Left forelimb (tissue), 1 donor: ENCODE measurements at regions not wholly inside any gene's neighbourhood (a gene's known extent, or its start where the extent isn't known, plus 50 kb on each side); places are given as distances from the start of the nearest gene placed in this dataset.
"Not testable (repeated sequence)": the region's sequence is repeated elsewhere in the genome, so short reads cannot be mapped to it uniquely, and the experiment has no call there.

Source experiments
- DNase-seq: peaks from one replicate; pipeline ENCODE4 v3.0.0-alpha.2; 2018; ENCODE audit warnings: low spot score

DNA sequence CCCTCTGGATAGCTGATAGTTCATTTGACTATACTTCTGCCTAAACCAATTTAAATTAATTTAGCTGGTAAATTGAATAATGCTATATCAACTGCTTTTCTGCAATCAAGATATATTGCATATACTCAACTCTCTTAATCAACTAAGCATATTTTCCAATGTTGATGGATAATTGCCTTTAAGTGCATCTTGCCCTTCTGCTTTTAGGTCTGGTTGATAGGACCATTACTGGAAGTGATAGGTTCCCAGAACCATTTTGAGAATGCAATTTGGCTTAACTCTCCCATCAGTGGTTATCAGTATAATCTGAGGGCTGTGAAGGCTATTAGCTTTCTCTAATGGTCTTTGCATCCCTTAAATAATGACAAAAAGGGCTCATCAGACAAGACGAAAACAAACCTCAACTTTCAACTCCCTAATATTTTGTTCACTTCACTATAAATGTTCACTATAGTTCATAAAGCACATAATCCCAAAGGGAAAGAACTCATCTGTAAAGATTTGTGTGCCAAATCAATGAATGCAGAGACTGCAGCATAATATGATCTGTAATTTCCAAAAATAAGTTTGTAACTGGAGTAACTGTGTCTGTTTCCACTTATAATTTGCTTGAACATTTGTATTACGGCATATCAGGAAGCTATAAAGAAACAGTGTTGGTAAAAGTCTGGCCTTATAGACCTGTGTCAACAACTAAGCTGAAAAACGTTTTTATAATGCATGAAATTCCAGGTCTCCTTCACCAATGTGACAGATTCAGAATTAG lies 273.6 kb downstream of the FBXO8 start:
- DNase-seq = no peak

GRCh38 chr4:174005422-174005821 lies 278.0 kb downstream of the FBXO8 start:
- no peak for DNase-seq

- DNase-seq = no peak
Observed at GRCh38 chr4:173998471-173999144, 284.9 kb downstream of the FBXO8 start.

DNA sequence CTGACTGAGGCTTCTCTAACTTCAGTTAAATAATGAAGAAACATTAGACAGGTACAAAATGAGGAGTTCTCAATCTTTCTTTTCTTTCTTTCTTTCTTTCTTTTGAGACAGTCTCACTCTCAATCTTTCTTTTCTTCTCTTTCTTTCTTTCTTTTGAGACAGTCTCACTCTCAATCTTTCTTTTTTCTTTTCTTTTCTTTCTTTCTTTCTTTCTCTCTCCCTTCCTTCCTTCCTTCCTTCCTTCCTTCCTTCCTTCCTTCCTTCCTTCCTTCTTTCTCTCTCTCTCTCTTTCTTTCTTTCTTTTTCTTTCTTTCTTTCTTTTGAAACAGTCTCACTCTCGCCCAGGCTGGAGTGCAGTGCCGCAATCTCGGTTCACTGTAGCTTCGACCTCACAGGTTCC lies 287.7 kb downstream of the FBXO8 start:
- not testable (repeated sequence) for DNase-seq

- DNase-seq = no peak
Observed at GRCh38 chr4:173991814-173992213, 291.7 kb downstream of the FBXO8 start.

DNA sequence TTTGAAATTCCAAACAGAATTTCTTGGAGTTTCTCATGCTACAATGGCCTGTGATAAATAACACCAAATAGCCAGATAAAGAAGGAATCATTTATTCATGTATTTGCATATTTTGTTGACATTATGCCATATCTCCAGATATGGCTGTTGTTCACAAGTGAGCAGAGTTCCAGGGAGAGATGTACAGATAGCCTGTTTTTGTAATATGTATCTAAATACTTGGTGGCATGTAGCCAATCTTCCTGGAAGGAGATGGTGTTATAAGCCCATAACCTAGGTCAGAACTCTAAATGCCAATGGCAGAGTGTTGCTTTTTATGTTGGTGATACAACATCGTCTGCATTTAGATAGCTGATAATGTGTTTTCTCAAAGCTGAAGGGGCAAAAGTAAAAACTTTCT lies 292.2 kb downstream of the FBXO8 start:
- no peak for DNase-seq

GRCh38 chr4:173990869-173991210 lies 292.6 kb downstream of the FBXO8 start:
- DNase-seq = no peak

- no peak for DNase-seq
Observed at GRCh38 chr4:173990126-173990868, 293.2 kb downstream of the FBXO8 start.

DNA sequence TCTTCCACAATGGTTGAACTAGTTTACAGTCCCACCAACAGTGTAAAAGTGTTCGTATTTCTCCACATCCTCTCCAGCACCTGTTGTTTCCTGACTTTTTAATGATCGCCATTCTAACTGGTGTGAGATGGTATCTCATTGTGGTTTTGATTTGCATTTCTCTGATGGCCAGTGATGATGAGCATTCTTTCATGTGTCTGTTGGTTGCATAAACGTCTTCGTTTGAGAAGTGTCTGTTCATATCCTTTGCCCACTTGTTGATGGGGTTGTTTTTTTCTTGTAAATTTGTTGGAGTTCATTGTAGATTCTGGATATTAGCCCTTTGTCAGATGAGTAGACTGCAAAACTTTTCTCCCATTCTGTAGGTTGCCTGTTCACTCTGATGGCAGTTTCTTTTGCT lies 319.9 kb downstream of the FBXO8 start:
- DNase-seq = not testable (repeated sequence)

GRCh38 chr4:173960398-173960797 lies 323.1 kb downstream of the FBXO8 start:
- DNase-seq = no peak

- DNase-seq = no peak
Observed at GRCh38 chr4:173958445-173958844, 325.0 kb downstream of the FBXO8 start.

DNA sequence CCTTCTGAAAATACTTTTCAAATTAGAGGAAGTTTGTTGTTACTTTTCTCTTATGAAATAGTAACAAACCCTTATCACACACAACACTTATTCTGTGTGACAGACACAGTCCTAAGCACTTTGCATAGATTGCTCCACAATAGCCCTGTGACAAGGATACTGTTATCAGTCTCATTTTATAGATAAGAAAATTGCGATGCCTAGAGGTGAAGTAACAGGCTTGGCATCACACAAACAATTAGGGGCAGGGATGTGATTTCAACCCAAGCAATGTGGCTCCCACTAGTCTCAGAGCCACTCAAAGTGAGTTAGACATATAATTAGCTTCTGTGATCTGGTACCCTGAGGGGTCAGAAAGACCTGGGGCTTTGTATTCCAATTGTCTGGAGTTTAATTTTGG lies 339.9 kb downstream of the FBXO8 start:
- no peak for DNase-seq

- DNase-seq = no peak
Observed at GRCh38 chr4:173940146-173940545, 343.3 kb downstream of the FBXO8 start.

DNA sequence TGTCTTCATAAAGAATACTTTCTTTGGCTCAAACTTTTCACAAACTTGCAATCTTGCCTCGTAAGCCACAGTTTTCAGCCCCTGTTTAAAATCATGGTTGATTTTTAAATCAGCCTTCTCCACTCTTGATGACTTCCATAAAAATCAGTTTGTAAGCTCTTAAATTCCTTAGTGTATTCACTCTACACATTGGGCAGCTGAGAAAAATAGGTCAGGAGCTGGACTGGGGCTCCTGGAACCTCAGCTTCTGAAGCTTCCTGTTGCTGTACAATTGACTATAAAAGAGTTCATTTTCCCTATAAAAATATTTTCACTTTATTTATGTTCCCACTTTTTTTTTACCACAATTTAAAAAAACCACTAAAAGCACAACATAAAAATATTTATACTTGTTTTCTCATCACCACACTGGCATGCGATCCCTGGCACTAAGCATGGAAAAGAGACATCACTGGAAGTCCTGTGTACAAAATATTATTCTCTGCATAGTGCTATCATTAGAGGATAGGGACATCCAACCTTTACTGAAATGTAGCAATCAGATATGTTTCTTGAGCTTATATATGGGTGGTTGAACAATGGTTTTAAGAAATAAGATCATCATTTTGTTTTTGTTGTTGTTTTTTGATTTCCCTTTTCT lies 345.7 kb downstream of the FBXO8 start:
- no peak for DNase-seq

- DNase-seq = no peak
Observed at GRCh38 chr4:173936861-173937260, 346.6 kb downstream of the FBXO8 start.

DNA sequence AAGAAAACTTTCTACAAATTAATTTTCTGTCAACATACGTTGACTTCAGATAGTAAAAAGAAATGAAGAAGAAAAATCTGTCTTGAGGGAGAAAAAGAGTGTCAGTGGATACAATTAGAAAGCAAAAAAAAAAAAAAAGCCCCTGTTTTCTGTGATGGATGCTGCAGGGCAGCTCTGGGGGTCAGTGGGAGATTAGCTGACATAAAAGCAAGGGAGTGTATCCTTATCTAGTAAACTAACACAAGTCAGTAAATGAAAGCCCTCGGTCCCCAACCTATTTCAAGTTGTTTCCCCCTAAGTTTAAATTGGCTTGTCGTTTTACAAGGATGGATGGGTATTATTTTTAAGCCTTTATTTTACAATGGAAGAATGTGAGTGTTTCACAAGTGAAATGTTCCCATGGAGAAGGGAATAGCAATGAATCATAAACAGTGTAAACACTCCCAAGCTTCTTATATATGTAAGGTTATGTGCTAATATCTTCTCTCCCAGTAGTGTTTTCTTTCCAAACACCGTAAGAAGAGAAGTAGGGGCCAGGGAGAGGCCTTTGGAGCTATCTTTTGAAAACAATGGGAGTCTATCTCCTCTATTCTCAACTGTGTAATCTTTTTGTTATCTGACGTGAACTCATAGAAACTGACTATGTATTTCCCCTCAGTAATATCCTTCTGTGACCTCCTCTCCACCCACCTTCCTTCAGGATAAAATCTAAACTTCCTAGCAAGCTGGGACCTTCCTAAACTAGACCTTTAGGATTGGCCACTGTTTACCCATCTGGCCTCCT lies 347.7 kb downstream of the FBXO8 start:
- no peak for DNase-seq

DNA sequence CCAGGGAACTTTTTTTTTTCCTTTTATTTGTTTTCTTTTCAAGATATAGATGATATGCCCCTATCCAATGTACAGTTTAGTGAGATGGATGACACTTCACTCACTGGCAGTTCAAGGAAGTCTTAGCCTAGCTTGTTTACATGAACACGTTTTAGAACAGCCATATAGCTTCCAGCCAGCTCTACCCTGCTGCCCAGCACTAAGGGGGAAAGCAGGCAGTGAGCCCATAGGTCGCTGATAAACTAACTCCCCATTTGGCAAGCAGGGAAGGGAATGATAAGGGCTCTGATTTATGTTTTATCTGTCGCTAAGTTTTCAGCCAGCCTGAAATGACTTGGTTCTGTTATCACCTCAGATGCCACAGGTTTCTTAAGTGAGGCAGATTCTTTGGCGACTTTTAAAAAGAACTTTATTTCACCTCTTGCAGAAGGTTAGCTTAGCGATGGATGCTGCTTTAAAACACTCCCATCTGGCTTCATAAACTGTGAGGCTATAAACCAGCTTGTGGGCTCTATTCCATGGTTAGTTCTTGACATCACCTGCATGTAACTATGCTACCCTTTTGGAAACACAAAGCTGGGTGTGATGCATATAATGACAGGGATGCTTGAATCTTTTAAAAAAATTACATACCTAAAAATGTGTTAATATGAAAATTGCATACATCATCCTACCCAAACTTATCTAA lies 348.4 kb downstream of the FBXO8 start:
- DNase-seq = no peak

GRCh38 chr4:173934201-173934600 lies 349.3 kb downstream of the FBXO8 start:
- DNase-seq = no peak

- DNase-seq = no peak
Observed at GRCh38 chr4:173932701-173933100, 350.8 kb downstream of the FBXO8 start.

DNA sequence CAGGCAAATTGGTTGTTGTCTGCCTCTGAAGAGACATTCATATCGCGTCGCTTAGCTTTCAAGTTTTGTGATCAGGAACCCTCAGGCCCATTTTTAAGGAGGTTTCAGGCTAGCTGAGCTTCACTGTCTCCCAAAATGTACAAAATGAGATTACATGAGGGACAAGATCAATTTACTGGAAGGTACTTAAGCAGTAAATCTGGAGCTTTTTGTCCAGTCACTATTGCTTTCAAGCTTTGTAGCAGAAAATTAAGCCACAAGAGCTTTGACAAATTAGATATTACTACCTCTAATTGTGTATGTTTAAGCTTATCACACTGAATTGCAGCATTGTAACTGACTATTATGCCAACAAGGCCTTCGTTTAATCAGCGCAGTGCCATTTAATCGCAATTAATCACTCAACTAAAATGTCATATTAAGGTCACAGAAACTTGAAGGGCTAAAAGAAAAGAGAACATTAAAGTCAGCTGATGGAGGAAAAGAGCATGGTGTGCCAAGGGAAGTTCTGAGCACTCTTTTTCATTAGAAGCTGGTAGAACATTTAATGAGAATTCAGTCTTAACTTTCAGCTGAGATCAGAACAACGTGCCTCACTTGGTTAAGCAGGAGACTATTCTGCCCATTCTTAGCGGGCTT lies 353.0 kb downstream of the FBXO8 start:
- no peak for DNase-seq

- DNase-seq = no peak
Observed at GRCh38 chr4:173929921-173930320, 353.5 kb downstream of the FBXO8 start.
